ENCODE measurements at regions not wholly inside any gene's neighbourhood (a gene's known extent, or its start where the extent isn't known, plus 50 kb on each side); places are given as distances from the start of the nearest gene placed in this dataset.

- TF ChIP-seq ELK4 (IDR thresholded peaks at IDR 0.05; ENCODE audit: borderline replicate concordance, low read depth, low read length): no peak
- TF ChIP-seq CTCF (tag by site-specific recombination; IDR thresholded peaks at IDR 0.05): no peak
- no peak for TF ChIP-seq ZBTB1 (tag by site-specific recombination; IDR thresholded peaks at IDR 0.05)
- no peak for TF ChIP-seq ZNF335 (tag by site-specific recombination; conservative IDR thresholded peaks at IDR 0.05)
- no peak for TF ChIP-seq ZNF610 (tag by site-specific recombination; IDR thresholded peaks at IDR 0.05; ENCODE audit: borderline replicate concordance)
- TF ChIP-seq ZBTB7A (tag by site-specific recombination; IDR thresholded peaks at IDR 0.05; ENCODE audit: low read depth): no peak
- TF ChIP-seq ZFP37 (tag by site-specific recombination; IDR thresholded peaks at IDR 0.05): no peak
- no peak for TF ChIP-seq ZFP69B (tag by site-specific recombination; IDR thresholded peaks at IDR 0.05)
- no peak for TF ChIP-seq ZNF530 (tag by site-specific recombination; IDR thresholded peaks at IDR 0.05; ENCODE audit: low read depth)
- TF ChIP-seq OVOL3 (tag by site-specific recombination; IDR thresholded peaks at IDR 0.05): no peak
Observed at GRCh38 chr2:76692908-76693307, 829.3 kb downstream of the LRRTM4 start.

Measured in HEK293 (cell line).